ENCODE measurements at regions not wholly inside any gene's neighbourhood (a gene's known extent, or its start where the extent isn't known, plus 50 kb on each side); places are given as distances from the start of the nearest gene placed in this dataset.

DNA sequence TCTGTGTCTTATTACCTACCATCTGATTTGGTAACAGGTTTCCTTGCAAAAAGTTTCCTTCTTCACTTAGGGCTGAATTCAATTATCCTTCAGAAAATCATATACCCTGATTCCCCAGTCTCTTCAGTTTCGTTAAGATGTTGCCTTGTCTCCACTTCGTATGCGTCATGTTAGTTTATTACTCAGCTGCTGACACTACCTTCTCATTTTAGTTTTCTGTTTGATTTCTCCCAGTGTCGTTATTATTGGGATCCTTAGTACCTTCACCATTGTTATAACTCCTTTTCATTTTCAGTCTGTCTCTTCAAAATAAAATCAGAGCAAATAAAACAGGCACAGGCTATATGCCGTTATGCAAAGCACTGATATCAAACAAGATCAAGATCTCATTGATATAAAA lies 87.5 kb upstream of the RBPJ start:
- Histone ChIP-seq H3K4me3 (IDR thresholded peaks at IDR 0.05; ENCODE audit: insufficient read depth, low read depth, low read length) (no peak overlapping the region), H3K4me2 (no peak overlapping the region), H3K36me3 (ENCODE audit: insufficient read depth) (no peaks in the 10 kb centered on the region), H3K9ac (no peak overlapping the region), H3K27me3 (ENCODE audit: insufficient read depth, low read depth) (no peaks in the 10 kb centered on the region), H3K79me2 (ENCODE audit: insufficient read depth, low read depth) (no peaks in the 10 kb centered on the region), H3K27ac (no peak overlapping the region), H2AFZ (ENCODE audit: low read depth) (no peak overlapping the region), H4K20me1 (ENCODE audit: insufficient read depth) (no peaks in the 10 kb centered on the region), H3K4me1 (ENCODE audit: low read depth, poor library complexity, severe bottlenecking) (no peaks in the 10 kb centered on the region)
- no peak for TF ChIP-seq CTCF (conservative IDR thresholded peaks at IDR 0.05; ENCODE audit: low read depth, low read length)

- H3K36me3 ChIP-seq (ENCODE audit: insufficient read depth): no peaks in the 10 kb centered on the region
- H4K20me1 ChIP-seq (ENCODE audit: insufficient read depth): no peaks in the 10 kb centered on the region
- H3K27me3 ChIP-seq (ENCODE audit: insufficient read depth, low read depth): no peaks in the 10 kb centered on the region
- H3K9ac ChIP-seq: no peak overlapping the region
- H3K4me1 ChIP-seq (ENCODE audit: low read depth, poor library complexity, severe bottlenecking): no peaks in the 10 kb centered on the region
- no peaks in the 10 kb centered on the region for H3K79me2 ChIP-seq (ENCODE audit: insufficient read depth, low read depth)
- no peak overlapping the region for H3K4me2 ChIP-seq
- H2AFZ ChIP-seq (ENCODE audit: low read depth): no peak overlapping the region
- H3K4me3 ChIP-seq (IDR thresholded peaks at IDR 0.05; ENCODE audit: insufficient read depth, low read depth, low read length): no peak overlapping the region
- H3K27ac ChIP-seq: no peak overlapping the region
- TF ChIP-seq CTCF (conservative IDR thresholded peaks at IDR 0.05; ENCODE audit: low read depth, low read length): no peak
Observed at GRCh38 chr4:26235500-26235899, 85.3 kb upstream of the RBPJ start.

- Histone ChIP-seq H2AFZ (ENCODE audit: low read depth) (no peak overlapping the region), H4K20me1 (ENCODE audit: insufficient read depth) (no peaks in the 10 kb centered on the region), H3K79me2 (ENCODE audit: insufficient read depth, low read depth) (no peaks in the 10 kb centered on the region), H3K36me3 (ENCODE audit: insufficient read depth) (no peaks in the 10 kb centered on the region), H3K4me1 (ENCODE audit: low read depth, poor library complexity, severe bottlenecking) (no peaks in the 10 kb centered on the region), H3K27ac (no peak overlapping the region), H3K4me3 (IDR thresholded peaks at IDR 0.05; ENCODE audit: insufficient read depth, low read depth, low read length) (no peak overlapping the region), H3K9ac (no peak overlapping the region), H3K27me3 (ENCODE audit: insufficient read depth, low read depth) (no peaks in the 10 kb centered on the region), H3K4me2 (no peak overlapping the region)
- TF ChIP-seq CTCF (conservative IDR thresholded peaks at IDR 0.05; ENCODE audit: low read depth, low read length): no peak
Observed at GRCh38 chr4:26237916-26238315, 82.9 kb upstream of the RBPJ start.

- Histone ChIP-seq H3K9ac (no peak overlapping the region), H3K27ac (no peak overlapping the region), H3K4me2 (no peak overlapping the region), H3K4me3 (IDR thresholded peaks at IDR 0.05; ENCODE audit: insufficient read depth, low read depth, low read length) (no peak overlapping the region), H3K79me2 (ENCODE audit: insufficient read depth, low read depth) (no peaks in the 10 kb centered on the region), H3K27me3 (ENCODE audit: insufficient read depth, low read depth) (no peaks in the 10 kb centered on the region), H4K20me1 (ENCODE audit: insufficient read depth) (no peaks in the 10 kb centered on the region), H3K4me1 (ENCODE audit: low read depth, poor library complexity, severe bottlenecking) (no peaks in the 10 kb centered on the region), H3K36me3 (ENCODE audit: insufficient read depth) (no peaks in the 10 kb centered on the region), H2AFZ (ENCODE audit: low read depth) (no peak overlapping the region)
- no peak for TF ChIP-seq CTCF (conservative IDR thresholded peaks at IDR 0.05; ENCODE audit: low read depth, low read length)
Observed at GRCh38 chr4:26238426-26238777, 82.4 kb upstream of the RBPJ start.

Measured in KMS-11 (cell line).